ENCODE measurements at regions not wholly inside any gene's neighbourhood (a gene's known extent, or its start where the extent isn't known, plus 50 kb on each side); places are given as distances from the start of the nearest gene placed in this dataset.

GRCh38 chr2:128911276-128911675, 592.6 kb upstream of the HS6ST1 start:
- TF ChIP-seq CTCF (IDR thresholded peaks at IDR 0.05) (no peak), POLR2A (IDR thresholded peaks at IDR 0.05) (no peak)

Data from testis (tissue), 2 donors.